ENCODE measurements at regions not wholly inside any gene's neighbourhood (a gene's known extent, or its start where the extent isn't known, plus 50 kb on each side); places are given as distances from the start of the nearest gene placed in this dataset.

GRCh38 chr9:81815781-81816180 lies 112.4 kb upstream of the SPATA31D4 start:
- TF ChIP-seq CTCF (IDR thresholded peaks at IDR 0.05) (no peak), POLR2A (IDR thresholded peaks at IDR 0.05) (no peak)

All from Peyer's patch (tissue), 4 donors.